H1 (cell line): ENCODE measurements at regions not wholly inside any gene's neighbourhood (a gene's known extent, or its start where the extent isn't known, plus 50 kb on each side); places are given as distances from the start of the nearest gene placed in this dataset.

Source experiments
- CBX8 ChIP-seq: fragments of 300-800, 300-1000 bp; sonication (generic); IDR thresholded peaks from 2 replicates; pipeline ENCODE4 v1.7.1; 2016; ENCODE audit warnings: low read depth, low read length, borderline replicate concordance
- CHD2 ChIP-seq: IDR thresholded peaks from 2 replicates; pipeline ENCODE4 v1.6.1; 2012; ENCODE audit warnings: low read length, improper control_type of control experiment
- CTCF ChIP-seq, 3 experiments: IDR thresholded peaks; 1 replicate in 2 of 3; 2 replicates in 1 of 3; pipeline versions ENCODE4 v1.5.1 to v1.6.1; 2011; ENCODE audit warnings: low read length in 3 of 3, mild to moderate bottlenecking in 3 of 3, inconsistent platforms in 2 of 3, low read depth in 1 of 3, moderate library complexity in 1 of 3; ENCODE audit not compliant: insufficient read depth in 1 of 3; ENCODE audit errors: control extremely low read depth in 1 of 3
- FOSL1 ChIP-seq: IDR thresholded peaks from 2 replicates; pipeline ENCODE4 v1.6.1; 2011; ENCODE audit warnings: mild to moderate bottlenecking, low read depth, low read length, moderate library complexity; ENCODE audit not compliant: insufficient read depth
- HDAC2 ChIP-seq, 2 experiments: fragments of 300-600 bp in 1 of 2; sonication (generic) in 1 of 2; IDR thresholded peaks; 2 replicates each; pipeline ENCODE4 v1.6.1; 2011 to 2012; ENCODE audit warnings: low read depth in 2 of 2, low read length in 2 of 2, mild to moderate bottlenecking in 2 of 2, moderate library complexity in 2 of 2, borderline replicate concordance in 1 of 2, inconsistent platforms in 1 of 2
- JUN ChIP-seq: IDR thresholded peaks from 2 replicates; pipeline ENCODE4 v1.6.1; 2011; ENCODE audit warnings: low read depth, mild to moderate bottlenecking, improper control_type of control experiment, low read length
- NRF1 ChIP-seq: IDR thresholded peaks from 2 replicates; pipeline ENCODE4 v1.6.1; 2011; ENCODE audit warnings: mild to moderate bottlenecking, low read depth, low read length, improper control_type of control experiment
- RAD21 ChIP-seq, 2 experiments: IDR thresholded peaks in 1 of 2; conservative IDR thresholded peaks in 1 of 2; 2 replicates each; pipeline ENCODE4 v1.6.1; 2011; ENCODE audit warnings: low read depth in 2 of 2, low read length in 2 of 2, improper control_type of control experiment in 1 of 2, inconsistent platforms in 1 of 2, mild to moderate bottlenecking in 1 of 2, moderate library complexity in 1 of 2
- SIN3A ChIP-seq, 2 experiments: IDR thresholded peaks in 1 of 2; conservative IDR thresholded peaks in 1 of 2; 2 replicates each; pipeline ENCODE4 v1.6.1; 2011 to 2012; ENCODE audit warnings: low read length in 2 of 2, improper control_type of control experiment in 1 of 2, low read depth in 1 of 2, mild to moderate bottlenecking in 1 of 2

DNA sequence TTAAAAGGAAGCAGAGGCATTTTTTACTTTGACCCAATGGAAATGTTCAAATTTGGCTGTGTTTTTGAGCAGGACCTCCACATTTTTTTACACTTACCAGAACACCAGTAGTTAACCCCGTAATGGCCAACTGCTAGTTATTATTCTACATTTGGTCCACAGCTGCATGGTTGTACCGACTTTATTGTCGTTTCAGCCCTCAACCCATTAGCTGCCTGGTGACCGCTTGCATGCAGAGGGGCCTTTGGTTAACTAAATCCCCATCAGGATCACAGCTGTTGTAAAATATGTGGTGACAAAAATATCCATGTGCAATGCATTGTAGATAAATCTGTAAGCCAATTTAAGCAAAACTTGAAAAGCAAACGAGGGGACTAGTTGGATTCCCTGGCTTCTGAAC is 342.2 kb upstream of the MEOX2 start:
- TF ChIP-seq CHD2, result no peak
- TF ChIP-seq NRF1, result no peak
- TF ChIP-seq CBX8, result no peak
- TF ChIP-seq CTCF (IDR thresholded peaks at IDR 0.05; ENCODE audit: control extremely low read depth in 1 of 3, insufficient read depth in 1 of 3, low read depth in 1 of 3, low read length in 3 of 3), result no peak
- no peak for TF ChIP-seq HDAC2 (IDR thresholded peaks at IDR 0.05; ENCODE audit: borderline replicate concordance in 1 of 2, low read depth in 2 of 2, low read length in 2 of 2)
- TF ChIP-seq FOSL1, result no peak
- no peak for TF ChIP-seq SIN3A (conservative IDR thresholded peaks at IDR 0.05 in 1 of 2, IDR thresholded peaks at IDR 0.05 in 1 of 2; ENCODE audit: low read depth in 1 of 2, low read length in 2 of 2)
- no peak for TF ChIP-seq RAD21 (IDR thresholded peaks at IDR 0.05 in 1 of 2, conservative IDR thresholded peaks at IDR 0.05 in 1 of 2; ENCODE audit: low read depth in 2 of 2, low read length in 2 of 2)
- no peak for TF ChIP-seq JUN
